ENCODE measurements at regions not wholly inside any gene's neighbourhood (a gene's known extent, or its start where the extent isn't known, plus 50 kb on each side); places are given as distances from the start of the nearest gene placed in this dataset.
A peak's percentile ranks its signal among the peaks of the same experiment; 100 is the strongest.
"Not testable (repeated sequence)": the region's sequence is repeated elsewhere in the genome, so short reads cannot be mapped to it uniquely, and the experiment has no call there.

DNA sequence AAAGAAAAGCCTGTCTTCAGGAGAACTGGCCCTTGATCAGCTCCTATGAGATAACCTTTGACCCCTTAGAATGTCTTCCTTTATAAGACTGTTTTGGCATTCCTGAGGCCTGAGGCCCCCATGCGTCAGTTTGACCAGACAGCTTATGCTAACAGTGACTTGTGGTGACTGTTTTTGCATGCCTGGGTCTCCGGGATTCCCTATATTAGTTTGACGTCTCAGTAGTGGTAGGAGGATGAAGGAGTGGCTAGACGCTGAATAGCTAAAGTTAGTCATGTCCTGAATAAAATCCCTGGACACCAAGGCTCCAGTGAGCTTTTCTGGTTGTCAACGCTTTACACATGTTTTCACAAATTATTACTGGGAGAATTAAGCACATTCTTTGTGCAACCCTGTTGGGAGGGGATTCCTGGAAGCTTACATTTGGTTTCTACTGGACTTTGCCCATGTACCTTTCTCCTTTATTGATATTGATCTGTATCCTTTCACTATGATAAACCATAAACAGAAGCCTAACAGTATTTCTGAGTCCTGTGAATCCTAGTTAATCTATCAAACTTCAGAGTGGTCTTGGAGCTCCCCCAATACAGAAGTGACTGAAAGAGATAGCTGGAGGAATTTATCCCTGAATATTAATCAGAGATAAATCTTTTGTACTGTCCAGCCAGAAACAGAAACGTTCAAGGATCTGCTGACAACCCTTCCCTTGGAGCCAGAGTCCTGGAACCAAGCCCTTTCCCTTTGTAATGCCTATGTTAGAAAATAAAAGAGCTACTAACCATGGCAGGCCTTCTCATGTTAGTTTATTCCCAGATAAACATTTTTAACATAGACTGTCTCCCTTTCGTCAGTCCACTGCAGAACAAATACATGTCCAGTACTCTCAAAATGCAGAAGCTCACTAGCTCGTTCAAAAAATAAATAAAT lies 479.2 kb downstream of the RPS29 start:
- no peaks in the 10 kb centered on the region for H3K27me3 ChIP-seq
- no peak overlapping the region for H3K27ac ChIP-seq
- no peak overlapping the region for H3K4me3 ChIP-seq
- no peaks in the 10 kb centered on the region for H3K9me3 ChIP-seq
- ATAC-seq (no peak), DNase-seq (peak in 1 of 4 donors; percentile 19)
- H3K36me3 ChIP-seq = no peaks in the 10 kb centered on the region
- H3K4me1 ChIP-seq = no peaks in the 10 kb centered on the region
- TF ChIP-seq, protein P1, sequence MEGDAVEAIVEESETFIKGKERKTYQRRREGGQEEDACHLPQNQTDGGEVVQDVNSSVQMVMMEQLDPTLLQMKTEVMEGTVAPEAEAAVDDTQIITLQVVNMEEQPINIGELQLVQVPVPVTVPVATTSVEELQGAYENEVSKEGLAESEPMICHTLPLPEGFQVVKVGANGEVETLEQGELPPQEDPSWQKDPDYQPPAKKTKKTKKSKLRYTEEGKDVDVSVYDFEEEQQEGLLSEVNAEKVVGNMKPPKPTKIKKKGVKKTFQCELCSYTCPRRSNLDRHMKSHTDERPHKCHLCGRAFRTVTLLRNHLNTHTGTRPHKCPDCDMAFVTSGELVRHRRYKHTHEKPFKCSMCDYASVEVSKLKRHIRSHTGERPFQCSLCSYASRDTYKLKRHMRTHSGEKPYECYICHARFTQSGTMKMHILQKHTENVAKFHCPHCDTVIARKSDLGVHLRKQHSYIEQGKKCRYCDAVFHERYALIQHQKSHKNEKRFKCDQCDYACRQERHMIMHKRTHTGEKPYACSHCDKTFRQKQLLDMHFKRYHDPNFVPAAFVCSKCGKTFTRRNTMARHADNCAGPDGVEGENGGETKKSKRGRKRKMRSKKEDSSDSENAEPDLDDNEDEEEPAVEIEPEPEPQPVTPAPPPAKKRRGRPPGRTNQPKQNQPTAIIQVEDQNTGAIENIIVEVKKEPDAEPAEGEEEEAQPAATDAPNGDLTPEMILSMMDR (IDR thresholded peaks at IDR 0.05) = no peak
- intact Hi-C loops (cut with DNase I) = no loop called here

DNA sequence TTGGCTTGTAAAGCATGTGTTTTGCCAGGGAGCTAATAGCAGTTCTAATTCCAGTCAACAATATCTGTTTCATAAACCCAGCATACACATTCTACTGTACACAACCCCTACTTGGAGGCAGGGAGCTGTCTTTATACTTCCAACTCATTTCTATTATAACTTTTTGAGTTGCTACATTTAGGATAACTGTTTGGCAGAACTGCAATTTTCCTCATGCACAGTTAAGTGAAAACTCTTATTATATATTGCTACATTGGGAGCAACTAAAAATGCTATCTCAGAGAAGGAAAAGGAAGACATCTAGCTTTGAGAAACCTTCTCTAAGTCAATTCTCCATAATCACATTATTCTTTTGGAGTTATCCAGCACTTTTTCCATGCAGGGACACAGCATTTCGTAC lies 480.2 kb downstream of the RPS29 start:
- H3K4me3 ChIP-seq = no peak overlapping the region
- H3K27me3 ChIP-seq = no peaks in the 10 kb centered on the region
- ATAC-seq = no peak

DNA sequence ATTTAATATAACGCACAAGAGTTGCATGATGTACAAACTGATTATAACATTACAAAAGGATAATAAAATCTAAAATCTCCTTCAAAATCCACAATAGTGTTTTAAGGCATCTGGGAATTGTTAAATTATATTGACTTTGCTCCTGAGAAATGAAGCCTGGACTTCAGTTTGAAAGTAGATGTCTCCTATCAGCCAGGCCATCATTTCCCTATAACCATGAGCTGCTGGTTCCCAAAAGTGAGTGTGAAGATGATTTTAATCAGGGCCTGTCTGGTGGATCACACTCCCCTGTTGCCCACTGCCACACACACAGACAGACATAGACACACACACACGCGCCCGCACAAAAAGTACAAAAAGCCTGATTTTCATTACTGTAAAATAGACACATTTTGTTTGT lies 480.7 kb downstream of the RPS29 start:
- H3K4me1 ChIP-seq = no peaks in the 10 kb centered on the region
- TF ChIP-seq, protein P1 (IDR thresholded peaks at IDR 0.05) = no peak
- H3K27ac ChIP-seq = no peak overlapping the region
- no peaks in the 10 kb centered on the region for H3K9me3 ChIP-seq
- intact Hi-C loops (cut with DNase I) = no loop called here
- no peak for ATAC-seq
- H3K36me3 ChIP-seq = no peaks in the 10 kb centered on the region
- no peak overlapping the region for H3K4me3 ChIP-seq
- no peaks in the 10 kb centered on the region for H3K27me3 ChIP-seq
- no peak for DNase-seq

More for the DNA sequence above, 480.2 kb downstream of the RPS29 start:
- H3K9me3 ChIP-seq = no peaks in the 10 kb centered on the region
- no peaks in the 10 kb centered on the region for H3K4me1 ChIP-seq
- DNase-seq = peak in 2 of 4 donors; percentile 7 to 19
- intact Hi-C loops (cut with DNase I) = no loop called here
- TF ChIP-seq, protein P1 (IDR thresholded peaks at IDR 0.05) = no peak
- no peaks in the 10 kb centered on the region for H3K36me3 ChIP-seq
- H3K27ac ChIP-seq = no peak overlapping the region

DNA sequence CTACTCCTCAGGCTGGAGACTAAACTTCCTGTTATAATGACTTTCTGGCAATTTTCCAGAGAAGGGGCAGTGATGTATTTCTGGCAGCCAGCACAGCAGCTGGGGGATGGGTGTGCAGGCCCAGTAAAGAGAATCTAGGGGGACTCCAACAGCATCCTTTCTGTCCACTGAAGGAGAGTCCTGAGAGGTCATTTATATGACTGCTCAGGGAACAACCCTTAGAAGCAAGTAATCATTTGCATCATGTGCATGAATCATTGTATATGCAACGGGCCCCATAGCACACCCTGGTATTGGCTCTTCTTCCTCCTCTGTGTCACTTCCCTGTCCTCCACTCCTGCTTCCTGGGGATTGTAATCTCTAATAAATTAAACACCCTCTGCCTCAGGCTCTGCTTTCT lies 493.8 kb downstream of the RPS29 start:
- Histone ChIP-seq H3K27me3 (no peaks in the 10 kb centered on the region), H3K27ac (no peak overlapping the region), H3K36me3 (no peaks in the 10 kb centered on the region), H3K4me1 (no peaks in the 10 kb centered on the region), H3K9me3 (no peaks in the 10 kb centered on the region), H3K4me3 (no peak overlapping the region)
- DNase-seq (no peak), ATAC-seq (no peak)
- intact Hi-C loops (cut with DNase I) = no loop called here
- TF ChIP-seq, protein P1 (IDR thresholded peaks at IDR 0.05) = no peak

DNA sequence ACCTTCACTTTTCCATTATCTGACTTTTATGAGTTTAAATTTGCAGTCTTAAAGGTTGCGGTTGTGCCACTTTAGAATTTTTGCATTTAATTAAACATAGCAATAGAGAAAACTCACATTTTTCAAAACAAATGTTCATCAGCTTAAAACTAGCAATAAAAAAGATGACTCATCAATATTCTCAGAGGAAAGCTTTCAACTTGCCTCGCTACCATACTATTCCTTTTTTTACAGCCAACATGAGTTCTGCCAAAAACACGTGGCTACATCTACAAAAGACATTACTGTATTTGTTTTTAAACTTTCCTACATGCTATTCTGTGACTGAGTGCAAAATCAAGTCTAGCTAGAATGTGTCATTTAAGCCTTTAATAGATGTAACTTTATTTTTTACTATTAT lies 497.1 kb downstream of the RPS29 start:
- Histone ChIP-seq H3K9me3 (no peaks in the 10 kb centered on the region), H3K4me3 (no peak overlapping the region), H3K27ac (no peak overlapping the region), H3K36me3 (no peaks in the 10 kb centered on the region), H3K27me3 (no peaks in the 10 kb centered on the region), H3K4me1 (no peaks in the 10 kb centered on the region)
- intact Hi-C loops (cut with DNase I) = no loop called here
- TF ChIP-seq, protein P1 (IDR thresholded peaks at IDR 0.05) = no peak
- ATAC-seq (no peak), DNase-seq (no peak)

DNA sequence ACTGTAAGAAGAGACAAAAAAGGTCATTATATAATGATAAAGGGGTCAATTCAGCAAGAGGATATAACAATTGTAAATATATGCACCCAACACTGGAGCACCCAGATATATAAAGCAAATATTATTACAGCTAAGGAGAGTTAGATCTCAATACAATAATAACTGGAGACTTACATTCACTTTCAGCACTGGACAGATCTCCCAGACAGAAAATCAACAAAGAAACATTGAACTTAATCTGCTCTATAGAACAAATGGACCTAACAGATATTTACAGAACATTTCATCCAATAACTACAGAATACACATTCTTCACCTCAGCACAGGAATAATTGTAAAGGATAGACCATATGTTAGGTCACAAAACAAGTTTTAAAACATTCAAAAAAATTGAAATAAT lies 512.9 kb downstream of the RPS29 start:
- H3K27me3 ChIP-seq; DNase-seq; H3K27ac ChIP-seq; ATAC-seq; H3K4me1 ChIP-seq; intact Hi-C loops (cut with DNase I); H3K4me3 ChIP-seq; H3K36me3 ChIP-seq: not testable (repeated sequence)
- H3K9me3 ChIP-seq = peaks cover 0 to 17% of the 10 kb centered on the region in 2 donors

All from left lung (tissue), 4 donors.